A549 (cell line): ENCODE measurements at regions not wholly inside any gene's neighbourhood (a gene's known extent, or its start where the extent isn't known, plus 50 kb on each side); places are given as distances from the start of the nearest gene placed in this dataset.
A peak's percentile ranks its signal among the peaks of the same experiment; 100 is the strongest.

Source experiments
- ATAC-seq, 2 experiments: fragments of 200-7000 bp in 1 of 2; fragments of >200 bp in 1 of 2; cut with Nextera tagmentation in 1 of 2; cut with Tn5 transposase in 1 of 2; 3 replicates each; pipeline versions ENCODE4 v1.8.0 to v1.9.1; 2018 to 2020; ENCODE audit warnings: mild to moderate bottlenecking in 1 of 2, moderate library complexity in 1 of 2
- CTCF ChIA-PET: fragments of 300-600 bp; sonication (Branson Sonifier 250); formaldehyde crosslinking; extraction: SDS; loops from one replicate; lab custom pipeline; 2021; ENCODE audit warnings: antibody characterized with exemption, inconsistent platforms; lab: Yijun Ruan, JAX
- POLR2A ChIA-PET: fragments of 350-600 bp; formaldehyde crosslinking; extraction: SDS; loops from one replicate; lab custom pipeline; 2021; ENCODE audit warnings: antibody characterized with exemption, inconsistent platforms; lab: Yijun Ruan, JAX
- DNase-seq, 2 experiments: peaks; one replicate each; pipeline versions ENCODE4 v3.0.0 to v3.0.0-alpha.2; 2011 to 2016; ENCODE audit warnings: low read depth in 1 of 2, low spot score in 1 of 2
- FAIRE-seq: peaks from 2 replicates; lab custom pipeline; 2011; peaks lifted over from hg19 to GRCh38; lab: Jason Lieb, UNC
- H3K27ac ChIP-seq, 2 experiments: fragments of >200 bp; sonication (Bioruptor Twin); formaldehyde crosslinking; 3 replicates each; pipeline ENCODE4 v1.5.1; 2016 to 2017
- H3K4me1 ChIP-seq: fragments of >200 bp; sonication (Bioruptor Twin); formaldehyde crosslinking; 3 replicates; pipeline ENCODE4 v1.6.1; 2016
- H3K4me2 ChIP-seq: fragments of >200 bp; sonication (Bioruptor Twin); formaldehyde crosslinking; 3 replicates; pipeline ENCODE4 v1.6.1; 2016
- H3K4me3 ChIP-seq: fragments of >200 bp; sonication (Bioruptor Twin); formaldehyde crosslinking; 3 replicates; pipeline ENCODE4 v1.5.1; 2016
- H3K9me3 ChIP-seq: fragments of >200 bp; sonication (Bioruptor Twin); formaldehyde crosslinking; 3 replicates; pipeline ENCODE4 v1.6.1; 2016
- ATOH8 ChIP-seq: fragments of 250-450 bp; sonication (Bioruptor Pico); IDR thresholded peaks from 2 replicates; pipeline ENCODE4 v1.5.0; 2020; ENCODE audit warnings: low read depth, mild to moderate bottlenecking, moderate library complexity
- BCL3 ChIP-seq: fragments of >200 bp; sonication (Bioruptor Twin); formaldehyde crosslinking; IDR thresholded peaks from 3 replicates; pipeline ENCODE4 v1.6.1; 2016
- CEBPB ChIP-seq, 2 experiments: fragments of >200 bp in 1 of 2; sonication (Bioruptor Twin) in 1 of 2; formaldehyde crosslinking in 1 of 2; IDR thresholded peaks; 2 replicates each; pipeline ENCODE4 v1.6.1; 2012 to 2016
- E2F6 ChIP-seq: IDR thresholded peaks from 2 replicates; pipeline ENCODE4 v1.6.1; 2012; ENCODE audit warnings: low read depth, borderline replicate concordance
- EP300 ChIP-seq, 2 experiments: fragments of >200 bp; sonication (Bioruptor Twin); formaldehyde crosslinking; IDR thresholded peaks; 2 replicates in 1 of 2; 3 replicates in 1 of 2; pipeline ENCODE4 v1.6.1; 2016 to 2017
- ESRRA ChIP-seq: fragments of 150-350 bp; IDR thresholded peaks from 2 replicates; pipeline ENCODE4 v1.6.1; 2014; ENCODE audit warnings: mild to moderate bottlenecking, low read length, borderline replicate concordance
- FOSB ChIP-seq: fragments of 250-450 bp; sonication (Bioruptor Pico); IDR thresholded peaks from 2 replicates; pipeline ENCODE4 v1.5.0; 2020; ENCODE audit warnings: mild to moderate bottlenecking, moderate library complexity
- HES2 ChIP-seq: fragments of >200 bp; sonication (Bioruptor Twin); formaldehyde crosslinking; IDR thresholded peaks from 2 replicates; pipeline ENCODE4 v1.6.1; 2016
- JUN ChIP-seq, 2 experiments: fragments of >200 bp; sonication (Bioruptor Twin); formaldehyde crosslinking; IDR thresholded peaks; 2 replicates in 1 of 2; 3 replicates in 1 of 2; pipeline ENCODE4 v1.6.1; 2016 to 2017
- NPAS2 ChIP-seq: fragments of 250-450 bp; sonication (Bioruptor Pico); IDR thresholded peaks from 2 replicates; pipeline ENCODE4 v1.8.0; 2022; ENCODE audit warnings: mild to moderate bottlenecking, moderate library complexity, borderline replicate concordance
- PHF8 ChIP-seq: fragments of 200-600 bp; sonication (generic); IDR thresholded peaks from 2 replicates; pipeline ENCODE4 v1.6.1; 2016; ENCODE audit warnings: low read depth, mild to moderate bottlenecking, antibody characterized with exemption, moderate library complexity, borderline replicate concordance
- POLR2A ChIP-seq: IDR thresholded peaks from 2 replicates; pipeline ENCODE4 v1.6.1; 2012; ENCODE audit warnings: mild to moderate bottlenecking, low read length
- POLR2AphosphoS2 ChIP-seq: conservative IDR thresholded peaks from 2 replicates; pipeline ENCODE4 v1.6.1; 2012; ENCODE audit warnings: low read length, improper control_type of control experiment, inconsistent platforms
- RFX5 ChIP-seq: fragments of 450-650 bp; IDR thresholded peaks from 2 replicates; pipeline ENCODE4 v1.7.1; 2014; ENCODE audit warnings: antibody characterized with exemption, mild to moderate bottlenecking, moderate library complexity
- RNF2 ChIP-seq: fragments of 200-600 bp; sonication (generic); IDR thresholded peaks from 2 replicates; pipeline ENCODE4 v1.6.1; 2016; ENCODE audit warnings: low read depth, mild to moderate bottlenecking, antibody characterized with exemption, moderate library complexity, borderline replicate concordance
- SREBF2 ChIP-seq: fragments of 450-650 bp; IDR thresholded peaks from 2 replicates; pipeline ENCODE4 v1.6.1; 2014; ENCODE audit warnings: mild to moderate bottlenecking, moderate library complexity
- TFCP2L1 ChIP-seq: fragments of 250-450 bp; sonication (Bioruptor Pico); IDR thresholded peaks from 2 replicates; pipeline ENCODE4 v1.5.0; 2021; ENCODE audit warnings: mild to moderate bottlenecking
- TP53 ChIP-seq: fragments of 250-450 bp; sonication (Bioruptor Pico); IDR thresholded peaks from 2 replicates; pipeline ENCODE4 v1.5.0; 2021; ENCODE audit warnings: mild to moderate bottlenecking, moderate library complexity
- ZC3H11A ChIP-seq: fragments of 450-650 bp; IDR thresholded peaks from 2 replicates; pipeline ENCODE4 v1.6.1; 2014; ENCODE audit warnings: antibody characterized with exemption, mild to moderate bottlenecking
- ZFP36 ChIP-seq: fragments of 450-650 bp; IDR thresholded peaks from 2 replicates; pipeline ENCODE4 v1.6.1; 2014; ENCODE audit warnings: borderline replicate concordance; ENCODE audit not compliant: partially characterized antibody
- whole genome bisulfite sequencing: methylation state at CpG from one replicate; pipeline ENCODE4 v1.1.6; 2017; ENCODE audit errors: missing lambda C conversion rate; 5-methylcytosine and 5-hydroxymethylcytosine counted together
- TF ChIP-seq, protein P1 (sequence below): IDR thresholded peaks from 2 replicates; pipeline ENCODE4 v1.6.1; 2012
- TF ChIP-seq, protein P2 (sequence below): IDR thresholded peaks from 2 replicates; pipeline ENCODE4 v1.6.1; 2012

DNA sequence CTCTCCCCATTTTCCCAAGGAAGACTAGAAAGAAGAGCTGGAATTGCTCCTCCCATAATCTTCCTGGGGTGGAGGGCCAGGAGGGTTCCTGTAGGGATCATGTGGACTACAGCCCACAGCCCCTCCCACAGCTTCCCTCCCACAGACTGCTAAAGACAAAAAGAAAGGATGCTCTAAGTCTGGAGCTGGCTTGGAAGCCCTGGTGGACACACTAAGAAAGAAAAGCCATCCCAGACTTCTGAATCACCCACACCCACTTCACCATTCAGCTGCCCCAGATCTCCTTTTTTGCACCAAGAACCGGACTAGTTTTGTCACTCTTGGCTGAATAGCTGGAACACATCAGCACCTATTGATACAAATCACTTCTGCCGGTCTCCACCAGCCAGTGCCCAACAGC is 56.8 kb upstream of the PLXNC1 start:
- Histone ChIP-seq H3K4me2 (no peak overlapping the region), H3K4me3 (no peak overlapping the region), H3K27ac (no peak overlapping the region)
- ChIA-PET POLR2A (no interaction called here), CTCF (interaction anchor here (0.9 to 7.4 kb wide), 4 partner anchors 9 to 325 kb away, joined by 3 to 78 read pairs (median 4); no protein-coding TSS in a partner anchor)
- FAIRE-seq, result no peak
- no peak for TF ChIP-seq SREBF2
- TF ChIP-seq NPAS2 (CRISPR knock-in tag), result no peak
- no peak for TF ChIP-seq POLR2A
- no peak for TF ChIP-seq HES2
- no peak for TF ChIP-seq EP300 (IDR thresholded peaks at IDR 0.05)
- no peak for TF ChIP-seq TP53 (CRISPR knock-in tag)
- TF ChIP-seq FOSB, result no peak
- no peak for TF ChIP-seq E2F6
- no peak for TF ChIP-seq TFCP2L1 (CRISPR knock-in tag)
- no peak for TF ChIP-seq BCL3
- no peak for TF ChIP-seq ATOH8 (CRISPR knock-in tag)
- TF ChIP-seq PHF8, result no peak
- TF ChIP-seq ZFP36, result no peak
- TF ChIP-seq, protein P1, sequence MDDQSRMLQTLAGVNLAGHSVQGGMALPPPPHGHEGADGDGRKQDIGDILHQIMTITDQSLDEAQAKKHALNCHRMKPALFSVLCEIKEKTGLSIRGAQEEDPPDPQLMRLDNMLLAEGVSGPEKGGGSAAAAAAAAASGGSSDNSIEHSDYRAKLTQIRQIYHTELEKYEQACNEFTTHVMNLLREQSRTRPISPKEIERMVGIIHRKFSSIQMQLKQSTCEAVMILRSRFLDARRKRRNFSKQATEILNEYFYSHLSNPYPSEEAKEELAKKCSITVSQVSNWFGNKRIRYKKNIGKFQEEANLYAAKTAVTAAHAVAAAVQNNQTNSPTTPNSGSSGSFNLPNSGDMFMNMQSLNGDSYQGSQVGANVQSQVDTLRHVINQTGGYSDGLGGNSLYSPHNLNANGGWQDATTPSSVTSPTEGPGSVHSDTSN, result no peak
- no peak for TF ChIP-seq ESRRA
- TF ChIP-seq RFX5, result no peak
- no peak for TF ChIP-seq POLR2AphosphoS2
- no peak for TF ChIP-seq JUN (IDR thresholded peaks at IDR 0.05)
- TF ChIP-seq ZC3H11A, result no peak
- TF ChIP-seq, protein P2, sequence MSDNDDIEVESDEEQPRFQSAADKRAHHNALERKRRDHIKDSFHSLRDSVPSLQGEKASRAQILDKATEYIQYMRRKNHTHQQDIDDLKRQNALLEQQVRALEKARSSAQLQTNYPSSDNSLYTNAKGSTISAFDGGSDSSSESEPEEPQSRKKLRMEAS, result no peak
- TF ChIP-seq, all 56 proteins: peak for 0
- H3K4me1 ChIP-seq, result no peaks in the 10 kb centered on the region
- no peak for DNase-seq
- WGBS, result 50% methylated on average over 2 of the region's 2 CpGs
- no peak for ATAC-seq
- peaks cover 6% of the 10 kb centered on the region; the same call in 1 of the 3 replicates for H3K9me3 ChIP-seq

DNA sequence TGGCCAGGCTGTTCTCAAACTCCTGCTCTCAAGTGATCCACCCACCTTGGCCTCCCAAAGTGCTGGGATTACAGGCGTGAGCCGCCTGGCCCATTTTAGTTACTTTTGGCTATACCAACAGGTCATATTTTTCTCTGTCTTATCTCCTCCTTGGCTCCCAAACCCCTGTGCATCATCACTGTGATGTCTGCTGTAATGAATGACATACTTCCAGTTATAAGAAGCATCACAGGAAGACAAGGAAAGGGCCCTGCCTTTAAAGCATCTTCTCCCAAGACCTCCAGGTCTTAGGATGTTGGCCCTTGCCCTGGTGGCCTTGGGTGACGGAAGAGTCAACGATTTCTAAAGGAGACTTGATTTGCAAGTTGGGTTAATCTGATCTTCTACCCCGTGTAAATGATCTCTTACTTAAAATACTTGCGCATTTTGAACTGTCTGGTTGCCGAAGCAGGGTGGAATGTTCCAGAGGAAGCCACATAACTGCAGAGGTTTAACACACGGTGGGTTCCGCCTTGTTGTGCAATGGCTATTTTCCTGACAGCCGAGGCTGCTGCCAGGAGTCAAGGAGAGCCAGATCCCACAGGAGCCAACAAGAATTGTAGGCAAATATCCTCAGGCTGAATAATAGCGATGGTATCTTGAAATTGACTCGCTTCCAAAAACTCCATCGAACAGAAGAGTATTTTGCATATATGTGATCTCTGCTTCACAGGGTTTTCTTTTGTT is 55.7 kb upstream of the PLXNC1 start:
- FAIRE-seq (no peak), ATAC-seq (no peak), DNase-seq (no peak)
- no peak overlapping the region for H3K27ac ChIP-seq
- H3K4me2 ChIP-seq, result no peak overlapping the region
- H3K4me3 ChIP-seq, result no peak overlapping the region
- TF ChIP-seq RNF2, result no peak
- peak in 1 of 2 experiments; percentile 11; a peak in 1 of 4 replicates for TF ChIP-seq CEBPB (IDR thresholded peaks at IDR 0.05)
- ChIA-PET POLR2A (no interaction called here), CTCF (interaction anchor here (0.9 to 7.4 kb wide), 5 partner anchors 9 to 590 kb away, joined by 3 to 78 read pairs (median 4); no protein-coding TSS in a partner anchor)
- 67% methylated on average over 13 of the region's 13 CpGs for WGBS
- no peaks in the 10 kb centered on the region for H3K4me1 ChIP-seq
- no peaks in the 10 kb centered on the region for H3K9me3 ChIP-seq
